Sigmoid colon (tissue), 6 donors: ENCODE measurements at regions not wholly inside any gene's neighbourhood (a gene's known extent, or its start where the extent isn't known, plus 50 kb on each side); places are given as distances from the start of the nearest gene placed in this dataset.

Experiments
- DNase-seq: peaks from one replicate; pipeline ENCODE4 v3.0.0-alpha.2; 2019
- H3K27ac ChIP-seq, 4 donors: fragments of 200-600 bp; sonication (generic); one replicate each; pipeline ENCODE4 v1.5.1; 2016 to 2019; ENCODE audit warnings: mild to moderate bottlenecking in 1 of 4
- H3K27me3 ChIP-seq, 3 donors: fragments of 200-600 bp; sonication (generic); one replicate each; pipeline ENCODE4 v1.5.1; 2019; ENCODE audit warnings: mild to moderate bottlenecking in 1 of 3
- H3K36me3 ChIP-seq, 4 donors: fragments of 200-600 bp; sonication (generic); one replicate each; pipeline ENCODE4 v1.5.1; 2016 to 2019
- H3K4me1 ChIP-seq, 4 donors: fragments of 200-600 bp; sonication (generic); one replicate each; pipeline ENCODE4 v1.5.1; 2017 to 2019
- H3K4me3 ChIP-seq, 4 donors: fragments of 200-600 bp; sonication (generic); one replicate each; pipeline ENCODE4 v1.5.1; 2017 to 2019; ENCODE audit warnings: mild to moderate bottlenecking in 2 of 4, moderate library complexity in 1 of 4
- H3K9me3 ChIP-seq, 4 donors: fragments of 200-600 bp in 3 of 4; sonication (generic) in 3 of 4; one replicate each; pipeline versions ENCODE4 v1.5.1 to v1.6.1; 2013 to 2019
- CTCF ChIP-seq, 4 experiments: fragments of 450-650 bp in 3 of 4; fragments of 200-600 bp in 1 of 4; IDR thresholded peaks; one replicate each; pipeline ENCODE4 v1.5.1; 2016 to 2019; ENCODE audit warnings: antibody characterized with exemption in 4 of 4, mild to moderate bottlenecking in 3 of 4, moderate library complexity in 2 of 4
- EP300 ChIP-seq, 4 donors: sonication (generic); formaldehyde crosslinking; IDR thresholded peaks; one replicate each; pipeline ENCODE4 v1.6.1; 2017; ENCODE audit warnings: antibody characterized with exemption in 4 of 4
- POLR2A ChIP-seq, 2 donors: fragments of 450-650 bp; IDR thresholded peaks; one replicate each; pipeline ENCODE4 v1.6.1; 2016; ENCODE audit warnings: antibody characterized with exemption in 2 of 2, mild to moderate bottlenecking in 2 of 2, moderate library complexity in 2 of 2
- POLR2AphosphoS5 ChIP-seq, 4 donors: sonication (generic); formaldehyde crosslinking; IDR thresholded peaks; one replicate each; pipeline ENCODE4 v1.6.1; 2017; ENCODE audit warnings: antibody characterized with exemption in 4 of 4
- WGBS, 2 donors: extraction: QIAGEN DNeasy Blood & Tissue Kit; methylation state at CpG; one replicate each; pipeline ENCODE4 v1.1.7; 2013; 5-methylcytosine and 5-hydroxymethylcytosine counted together
- intact Hi-C: fragments of 100-400 bp; cut with DNase I; formaldehyde crosslinking; loops from one replicate; pipeline ENCODE4 v1.15.1; 2023
- donor health status: healthy with polysubstance abuse.
- donor health status: healthy.

GRCh38 chr7:15749631-15750030 is 63.1 kb upstream of the MEOX2 start:
- intact Hi-C loops: no loop called here
- Histone ChIP-seq H3K4me1 (peaks cover 0 to 66% (median 46%) of the 10 kb centered on the region in 4 donors), H3K27ac (no peak overlapping the region), H3K27me3 (no peaks in the 10 kb centered on the region), H3K36me3 (no peaks in the 10 kb centered on the region), H3K4me3 (no peak overlapping the region), H3K9me3 (no peaks in the 10 kb centered on the region)
- no peak for DNase-seq
- no peak for TF ChIP-seq EP300 (IDR thresholded peaks at IDR 0.05)
- TF ChIP-seq POLR2A (IDR thresholded peaks at IDR 0.05): no peak
- TF ChIP-seq POLR2AphosphoS5 (IDR thresholded peaks at IDR 0.05): no peak
- no peak for TF ChIP-seq CTCF (IDR thresholded peaks at IDR 0.05)
- 72 to 83% methylated on average over 3 of the region's 3 CpGs for WGBS, 2 donors

DNA sequence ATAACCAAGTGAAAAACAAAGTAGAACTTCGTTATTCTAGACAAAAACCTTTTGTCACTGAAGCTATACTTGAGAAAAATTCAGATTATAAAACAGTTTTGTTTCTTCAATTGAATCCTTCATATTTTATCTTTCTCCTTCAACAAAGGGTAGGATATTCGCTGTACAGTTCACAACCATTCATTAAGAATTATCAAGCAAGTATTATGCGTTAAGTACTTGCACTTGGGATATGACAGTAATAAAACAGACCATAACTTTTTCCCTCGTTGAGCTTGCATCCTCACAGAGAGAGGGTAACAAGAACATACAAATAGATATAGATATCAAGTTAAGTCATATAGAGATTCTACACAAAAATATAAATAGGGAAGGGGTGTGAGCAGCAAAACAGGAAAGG is 61.2 kb upstream of the MEOX2 start:
- no peaks in the 10 kb centered on the region for H3K27me3 ChIP-seq
- DNase-seq: no peak
- peaks cover 0 to 48% (median 38%) of the 10 kb centered on the region in 4 donors for H3K4me1 ChIP-seq
- intact Hi-C loops: no loop called here
- 59 to 64% methylated on average over 4 of the region's 4 CpGs for WGBS, 2 donors
- no peaks in the 10 kb centered on the region for H3K9me3 ChIP-seq
- H3K4me3 ChIP-seq: no peak overlapping the region
- TF ChIP-seq POLR2A (IDR thresholded peaks at IDR 0.05) (no peak), EP300 (IDR thresholded peaks at IDR 0.05) (no peak), CTCF (IDR thresholded peaks at IDR 0.05) (no peak), POLR2AphosphoS5 (IDR thresholded peaks at IDR 0.05) (no peak)
- peak overlapping the region; percentile 13 to 64 (median 50) for H3K27ac ChIP-seq
- no peaks in the 10 kb centered on the region for H3K36me3 ChIP-seq

DNA sequence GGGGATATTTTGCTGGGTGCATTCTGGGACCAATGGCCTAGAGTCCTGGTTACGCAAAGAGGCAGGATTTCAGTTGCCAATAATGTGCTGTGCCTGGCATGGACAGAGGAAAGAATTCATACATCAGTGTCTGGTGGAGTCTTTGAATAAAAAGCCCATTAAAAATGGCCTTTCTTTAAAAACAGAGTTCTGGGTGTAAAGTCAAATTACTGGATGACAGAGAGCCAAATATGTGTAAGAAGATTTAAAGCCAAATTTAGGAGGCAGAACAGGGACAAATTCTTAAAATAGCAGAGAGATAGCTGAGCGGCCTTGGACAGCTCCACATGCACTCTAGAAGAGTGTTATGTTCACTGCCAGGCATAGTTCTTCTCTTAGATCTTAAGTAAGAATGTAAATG is 60.8 kb upstream of the MEOX2 start:
- Histone ChIP-seq H3K4me3 (no peak overlapping the region), H3K4me1 (peaks cover 0 to 45% (median 36%) of the 10 kb centered on the region in 4 donors), H3K9me3 (no peaks in the 10 kb centered on the region), H3K36me3 (no peaks in the 10 kb centered on the region), H3K27me3 (no peaks in the 10 kb centered on the region), H3K27ac (peak overlapping the region; percentile 13 to 64 (median 50))
- intact Hi-C loops: no loop called here
- DNase-seq: no peak
- WGBS, 2 donors: 75 to 85% methylated on average over 2 of the region's 2 CpGs
- TF ChIP-seq POLR2A (IDR thresholded peaks at IDR 0.05) (no peak), POLR2AphosphoS5 (IDR thresholded peaks at IDR 0.05) (peak in 3 of 4 donors; percentile 14 to 78 (median 71)), EP300 (IDR thresholded peaks at IDR 0.05) (peak in 2 of 4 donors; percentile 6 to 29)

DNA sequence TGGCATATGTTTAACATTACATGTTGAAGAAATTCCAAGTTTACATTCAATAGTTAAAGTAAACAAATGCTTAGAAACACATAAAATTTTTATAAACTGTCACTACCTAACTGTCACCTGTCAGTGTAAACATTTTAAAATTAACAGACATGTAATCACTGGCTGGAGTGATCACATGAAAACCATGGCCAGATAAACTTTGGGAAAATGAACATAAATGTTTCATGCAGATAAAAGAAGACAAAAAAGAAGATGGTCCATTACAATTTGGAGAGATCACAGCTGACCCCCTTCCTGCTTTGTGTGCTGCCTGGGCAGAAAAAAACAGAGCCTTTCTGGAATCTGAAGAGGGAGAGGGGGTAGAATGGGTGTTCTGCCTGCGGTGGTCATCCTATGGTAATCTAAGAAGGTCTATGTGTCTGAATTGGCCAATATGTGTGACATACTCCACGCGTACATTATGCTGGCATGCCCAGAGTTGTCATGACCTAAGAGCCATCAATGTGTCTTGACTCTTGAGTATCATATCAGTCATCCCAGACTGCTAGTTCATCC is 57.5 kb upstream of the MEOX2 start:
- no peak for TF ChIP-seq CTCF (IDR thresholded peaks at IDR 0.05)
- TF ChIP-seq POLR2AphosphoS5 (IDR thresholded peaks at IDR 0.05): no peak
- no peak for TF ChIP-seq POLR2A (IDR thresholded peaks at IDR 0.05)
- no peak for TF ChIP-seq EP300 (IDR thresholded peaks at IDR 0.05)
- no peaks in the 10 kb centered on the region for H3K27me3 ChIP-seq
- H3K36me3 ChIP-seq: no peaks in the 10 kb centered on the region
- intact Hi-C loops: no loop called here
- peaks cover 0 to 28% (median 21%) of the 10 kb centered on the region in 4 donors for H3K4me1 ChIP-seq
- no peak for DNase-seq
- no peak overlapping the region for H3K4me3 ChIP-seq
- 63 to 65% methylated on average over 3 of the region's 3 CpGs for WGBS, 2 donors
- no peaks in the 10 kb centered on the region for H3K9me3 ChIP-seq
- no peak overlapping the region for H3K27ac ChIP-seq

GRCh38 chr7:15737601-15738000 is 51.1 kb upstream of the MEOX2 start:
- peaks cover 0 to 4% (median 0%) of the 10 kb centered on the region in 4 donors for H3K4me1 ChIP-seq
- H3K9me3 ChIP-seq: no peaks in the 10 kb centered on the region
- WGBS, 2 donors: 73 to 78% methylated on average over 2 of the region's 2 CpGs
- H3K27ac ChIP-seq: no peak overlapping the region
- no peak for TF ChIP-seq POLR2A (IDR thresholded peaks at IDR 0.05)
- TF ChIP-seq EP300 (IDR thresholded peaks at IDR 0.05): no peak
- no peak for TF ChIP-seq POLR2AphosphoS5 (IDR thresholded peaks at IDR 0.05)
- no peak for TF ChIP-seq CTCF (IDR thresholded peaks at IDR 0.05)
- H3K27me3 ChIP-seq: no peaks in the 10 kb centered on the region
- intact Hi-C loops: no loop called here
- no peak overlapping the region for H3K4me3 ChIP-seq
- no peak for DNase-seq
- no peaks in the 10 kb centered on the region for H3K36me3 ChIP-seq
